B cell (primary cell): ENCODE measurements at regions not wholly inside any gene's neighbourhood (a gene's known extent, or its start where the extent isn't known, plus 50 kb on each side); places are given as distances from the start of the nearest gene placed in this dataset.

Experiments
- ATAC-seq: fragments of 200-7000 bp; cut with Tn5 transposase; one replicate; pipeline ENCODE4 v1.10.0; 2021; ENCODE audit warnings: low read depth, mild to moderate bottlenecking, moderate number of reproducible peaks, moderate library complexity
- CTCF ChIA-PET: fragments of 350-600 bp; sonication (Branson Sonifier 250); formaldehyde crosslinking; loops from one replicate; lab custom pipeline; 2021; ENCODE audit warnings: antibody characterized with exemption, inconsistent platforms; lab: Charles Lee
- POLR2A ChIA-PET: fragments of 350-600 bp; sonication (Branson Sonifier 250); formaldehyde crosslinking; loops from one replicate; lab custom pipeline; 2021; ENCODE audit warnings: antibody characterized with exemption; lab: Charles Lee
- DNase-seq: peaks from one replicate; pipeline ENCODE4 v3.0.0; 2013
- H2AFZ ChIP-seq: 2 replicates; pipeline ENCODE4 v1.6.1; 2012; ENCODE audit warnings: mild to moderate bottlenecking, low read depth, low read length; ENCODE audit not compliant: insufficient read depth, poor library complexity, severe bottlenecking
- H3K27ac ChIP-seq, 2 donors: 1 replicate in 1 of 2; 2 replicates in 1 of 2; pipeline ENCODE4 v1.5.1; 2012 to 2013; ENCODE audit warnings: low read length in 2 of 2, mild to moderate bottlenecking in 2 of 2, moderate library complexity in 1 of 2
- H3K27me3 ChIP-seq, 4 experiments: fragments of 200-600 bp in 1 of 4; sonication (generic) in 1 of 4; replicated peaks in 1 of 4; 1 replicate in 2 of 4; 2 replicates in 2 of 4; pipeline versions ENCODE4 v1.6.1 to v1.7.0; 2013 to 2016; ENCODE audit warnings: low read length in 3 of 4, mild to moderate bottlenecking in 2 of 4, mixed read lengths in 1 of 4, moderate library complexity in 1 of 4; ENCODE audit not compliant: insufficient read depth in 4 of 4, control insufficient read depth in 3 of 4; ENCODE audit errors: control extremely low read depth in 1 of 4
- H3K36me3 ChIP-seq, 2 experiments: replicated peaks in 1 of 2; 1 replicate in 1 of 2; 2 replicates in 1 of 2; pipeline versions ENCODE4 v1.6.1 to v1.7.1; 2013; ENCODE audit warnings: low read length in 1 of 2; ENCODE audit not compliant: insufficient read depth in 2 of 2, control insufficient read depth in 1 of 2; ENCODE audit errors: control extremely low read depth in 1 of 2, extremely low read depth in 1 of 2
- H3K4me1 ChIP-seq, 2 donors: fragments of 200-600 bp in 1 of 2; sonication (generic) in 1 of 2; 1 replicate in 1 of 2; 2 replicates in 1 of 2; pipeline versions ENCODE4 v1.5.1 to v1.6.1; 2013 to 2017; ENCODE audit warnings: low read length in 2 of 2; ENCODE audit not compliant: control insufficient read depth in 2 of 2, insufficient read depth in 2 of 2
- H3K4me2 ChIP-seq: replicated peaks from 2 replicates; pipeline ENCODE3; 2012; ENCODE audit warnings: mild to moderate bottlenecking, low read depth, low read length; ENCODE audit not compliant: poor library complexity, severe bottlenecking
- H3K4me3 ChIP-seq, 5 experiments: fragments of 200-600 bp in 1 of 5; sonication (generic) in 1 of 5; 1 replicate in 3 of 5; 2 replicates in 2 of 5; pipeline versions ENCODE4 v1.5.1 to v1.7.0; 2011 to 2016; ENCODE audit warnings: low read length in 4 of 5, mild to moderate bottlenecking in 4 of 5, low read depth in 2 of 5, control low read depth in 1 of 5, moderate library complexity in 1 of 5; ENCODE audit not compliant: insufficient read depth in 1 of 5; ENCODE audit errors: control extremely low read depth in 1 of 5, extremely low read depth in 1 of 5
- H3K79me2 ChIP-seq: fragments of 200-600 bp; sonication (generic); one replicate; pipeline ENCODE4 v1.6.0; 2016; ENCODE audit warnings: low read length; ENCODE audit not compliant: control insufficient read depth, insufficient read depth
- H3K9ac ChIP-seq: fragments of 200-600 bp; sonication (generic); 2 replicates; pipeline ENCODE4 v1.6.1; 2017; ENCODE audit warnings: mild to moderate bottlenecking, low read length, moderate library complexity
- H3K9me3 ChIP-seq, 3 donors: one replicate each; pipeline versions ENCODE4 v1.6.1 to v1.7.1; 2013; ENCODE audit warnings: low read length in 2 of 3; ENCODE audit not compliant: control insufficient read depth in 2 of 3, insufficient read depth in 1 of 3; ENCODE audit errors: control extremely low read depth in 1 of 3
- H4K20me1 ChIP-seq: 2 replicates; pipeline ENCODE4 v1.6.0; 2012; ENCODE audit warnings: mild to moderate bottlenecking, low read length; ENCODE audit not compliant: insufficient read depth, control insufficient read depth, poor library complexity, severe bottlenecking
- H3K27ac Mint-ChIP-seq: one replicate; pipeline ENCODE4 v1.8.0; 2021; ENCODE audit warnings: mixed read lengths
- H3K27me3 Mint-ChIP-seq: one replicate; pipeline ENCODE4 v1.8.0; 2021; ENCODE audit warnings: mixed read lengths
- H3K4me1 Mint-ChIP-seq: one replicate; pipeline ENCODE4 v1.8.0; 2021; ENCODE audit warnings: mixed read lengths
- H3K4me3 Mint-ChIP-seq: one replicate; pipeline ENCODE4 v1.8.0; 2021; ENCODE audit warnings: mixed read lengths
- H3K9me3 Mint-ChIP-seq: one replicate; pipeline ENCODE4 v1.8.0; 2022; ENCODE audit warnings: mixed read lengths; ENCODE audit not compliant: insufficient read depth
- EZH2 ChIP-seq: IDR thresholded peaks from 2 replicates; pipeline ENCODE4 v1.6.1; 2012; ENCODE audit warnings: borderline replicate concordance, low read depth, mild to moderate bottlenecking, moderate library complexity, low read length; ENCODE audit not compliant: insufficient read depth, poor library complexity, severe bottlenecking
- WGBS: methylation state at CpG from one replicate; pipeline ENCODE4 v1.1.5; 2013; ENCODE audit warnings: missing lambda C conversion rate; ENCODE audit not compliant: insufficient coverage; 5-methylcytosine and 5-hydroxymethylcytosine counted together
- intact Hi-C: fragments of 100-400 bp; cut with micrococcal nuclease; formaldehyde crosslinking; loops from one replicate; pipeline ENCODE4 v1.10.0; 2022
- TF ChIP-seq, protein P1 (sequence below): fragments of 200-600 bp; IDR thresholded peaks from one replicate; pipeline ENCODE4 v1.8.0; 2022; ENCODE audit warnings: antibody characterized with exemption, mild to moderate bottlenecking

DNA sequence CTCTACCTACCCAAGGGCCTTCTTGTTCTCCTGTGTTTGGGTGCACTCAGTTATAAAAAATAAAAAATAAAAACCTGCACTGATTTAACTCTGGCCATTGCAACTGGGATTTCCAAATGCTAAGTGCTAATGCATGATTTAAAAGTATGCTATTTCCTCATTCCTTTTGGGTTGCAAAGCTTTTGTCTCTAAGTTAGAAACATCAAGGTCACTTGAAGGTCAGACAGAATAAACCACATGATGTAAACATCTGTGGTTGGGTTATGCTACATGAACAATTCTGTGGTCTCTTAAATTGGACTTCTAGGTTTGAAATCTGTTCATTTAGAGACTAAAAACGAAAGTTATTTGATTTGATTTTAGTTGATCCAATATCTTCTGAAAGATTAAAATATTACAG lies 1547.4 kb upstream of the TENM3 start:
- ChIA-PET POLR2A (no interaction called here), CTCF (no interaction called here)
- no peak overlapping the region for H3K4me3 ChIP-seq
- DNase-seq = no peak
- no CpG with 5 or more reads among the region's 1 CpG for whole genome bisulfite sequencing
- no peak overlapping the region for H3K9ac ChIP-seq
- ATAC-seq = no peak
- intact Hi-C loops = no loop called here
- no peak overlapping the region for H2AFZ ChIP-seq
- H3K4me2 ChIP-seq = no peak overlapping the region
- no peaks in the 10 kb centered on the region for H3K4me1 Mint-ChIP-seq
- H3K79me2 ChIP-seq = no peaks in the 10 kb centered on the region
- H3K4me3 Mint-ChIP-seq = no peak overlapping the region
- no peak overlapping the region for H3K27ac Mint-ChIP-seq
- H4K20me1 ChIP-seq = no peaks in the 10 kb centered on the region
- H3K27ac ChIP-seq = no peak overlapping the region
- no peaks in the 10 kb centered on the region for H3K36me3 ChIP-seq
- TF ChIP-seq EZH2 = no peak
- TF ChIP-seq, protein P1, sequence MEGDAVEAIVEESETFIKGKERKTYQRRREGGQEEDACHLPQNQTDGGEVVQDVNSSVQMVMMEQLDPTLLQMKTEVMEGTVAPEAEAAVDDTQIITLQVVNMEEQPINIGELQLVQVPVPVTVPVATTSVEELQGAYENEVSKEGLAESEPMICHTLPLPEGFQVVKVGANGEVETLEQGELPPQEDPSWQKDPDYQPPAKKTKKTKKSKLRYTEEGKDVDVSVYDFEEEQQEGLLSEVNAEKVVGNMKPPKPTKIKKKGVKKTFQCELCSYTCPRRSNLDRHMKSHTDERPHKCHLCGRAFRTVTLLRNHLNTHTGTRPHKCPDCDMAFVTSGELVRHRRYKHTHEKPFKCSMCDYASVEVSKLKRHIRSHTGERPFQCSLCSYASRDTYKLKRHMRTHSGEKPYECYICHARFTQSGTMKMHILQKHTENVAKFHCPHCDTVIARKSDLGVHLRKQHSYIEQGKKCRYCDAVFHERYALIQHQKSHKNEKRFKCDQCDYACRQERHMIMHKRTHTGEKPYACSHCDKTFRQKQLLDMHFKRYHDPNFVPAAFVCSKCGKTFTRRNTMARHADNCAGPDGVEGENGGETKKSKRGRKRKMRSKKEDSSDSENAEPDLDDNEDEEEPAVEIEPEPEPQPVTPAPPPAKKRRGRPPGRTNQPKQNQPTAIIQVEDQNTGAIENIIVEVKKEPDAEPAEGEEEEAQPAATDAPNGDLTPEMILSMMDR = no peak
- H3K9me3 ChIP-seq = peaks cover 0 to 7% (median 0%) of the 10 kb centered on the region in 3 donors
- H3K9me3 Mint-ChIP-seq = peaks cover 6% of the 10 kb centered on the region
- no peaks in the 10 kb centered on the region for H3K27me3 Mint-ChIP-seq
- H3K27me3 ChIP-seq = no peaks in the 10 kb centered on the region
- no peaks in the 10 kb centered on the region for H3K4me1 ChIP-seq

DNA sequence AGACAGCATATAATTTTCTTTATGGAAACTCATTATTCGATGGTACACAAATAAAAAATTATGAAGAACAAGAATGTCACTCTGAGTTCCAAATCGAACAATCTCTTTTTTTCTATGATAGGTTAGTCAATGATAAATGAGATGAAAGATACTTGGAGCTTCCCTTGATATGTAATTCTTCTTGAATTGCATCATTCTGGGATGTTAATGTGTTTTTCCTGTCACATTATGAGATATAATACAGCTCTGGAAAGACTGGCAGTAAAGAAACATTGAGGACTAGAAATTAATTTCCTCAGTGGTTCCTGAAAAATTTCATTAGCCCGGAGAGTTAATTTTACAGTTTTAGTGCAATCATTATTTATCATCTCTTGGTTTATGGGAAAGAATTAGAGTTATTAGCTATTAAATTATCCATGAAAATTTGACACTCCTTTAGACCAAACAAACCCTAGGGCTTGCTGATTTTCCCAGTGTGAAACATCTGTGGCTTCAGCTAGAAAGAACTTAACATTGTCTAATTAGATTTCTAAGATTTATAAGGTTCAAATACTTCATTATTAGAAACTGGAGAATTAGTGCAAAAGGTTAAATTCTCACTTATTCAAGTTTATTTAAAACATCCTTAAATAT lies 1546.6 kb upstream of the TENM3 start:
- Histone ChIP-seq H3K4me1 (no peaks in the 10 kb centered on the region), H3K79me2 (no peaks in the 10 kb centered on the region), H3K27me3 (no peaks in the 10 kb centered on the region), H3K27ac (no peak overlapping the region), H2AFZ (no peak overlapping the region), H3K4me3 (no peak overlapping the region), H4K20me1 (no peaks in the 10 kb centered on the region), H3K9ac (no peak overlapping the region), H3K4me2 (no peak overlapping the region), H3K36me3 (no peaks in the 10 kb centered on the region), H3K9me3 (peaks cover 0 to 11% (median 0%) of the 10 kb centered on the region in 3 donors)
- no peaks in the 10 kb centered on the region for H3K27me3 Mint-ChIP-seq
- CTCF ChIA-PET = no interaction called here
- peaks cover 6% of the 10 kb centered on the region for H3K9me3 Mint-ChIP-seq
- H3K4me1 Mint-ChIP-seq = no peaks in the 10 kb centered on the region
- POLR2A ChIA-PET = no interaction called here
- intact Hi-C loops = no loop called here
- no peak overlapping the region for H3K4me3 Mint-ChIP-seq
- DNase-seq (no peak), ATAC-seq (no peak)
- WGBS = no CpG with 5 or more reads among the region's 3 CpGs
- no peak for TF ChIP-seq EZH2
- TF ChIP-seq, protein P1 = no peak
- H3K27ac Mint-ChIP-seq = no peak overlapping the region
